ENCODE measurements at regions not wholly inside any gene's neighbourhood (a gene's known extent, or its start where the extent isn't known, plus 50 kb on each side); places are given as distances from the start of the nearest gene placed in this dataset.

DNA sequence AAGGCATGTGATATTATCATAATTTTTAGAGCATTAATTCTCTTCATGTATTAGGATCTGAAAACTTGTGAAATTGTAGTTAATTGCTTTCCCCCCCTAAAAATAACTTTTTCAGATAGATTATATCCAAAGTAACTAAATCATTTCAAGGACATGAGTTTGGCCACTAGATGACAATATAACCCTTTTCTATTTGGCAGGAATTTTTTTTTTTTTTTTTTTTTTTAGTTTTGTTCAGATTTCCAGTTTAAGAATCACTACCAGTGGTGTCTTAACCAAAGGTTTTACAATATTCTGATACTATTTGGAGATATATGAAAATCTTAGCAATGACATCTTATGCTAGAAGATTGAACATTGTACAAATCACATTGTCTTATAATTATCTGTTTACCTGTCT, 370.8 kb downstream of the AMY1C start:
- no peak for DNase-seq
- Histone ChIP-seq H3K4me3 (ENCODE audit: low read depth in 1 of 2, low read length in 2 of 2) (no peak overlapping the region), H3K4me1 (ENCODE audit: insufficient read depth, low read length) (no peaks in the 10 kb centered on the region), H3K9ac (ENCODE audit: low read depth, low read length) (no peak overlapping the region), H3K27me3 (ENCODE audit: insufficient read depth, low read length, poor library complexity) (no peaks in the 10 kb centered on the region), H3K9me3 (ENCODE audit: insufficient read depth, low read length, severe bottlenecking) (no peaks in the 10 kb centered on the region), H3K36me3 (ENCODE audit: insufficient read depth, low read length) (no peaks in the 10 kb centered on the region), H3K79me2 (ENCODE audit: insufficient read depth, low read length) (no peaks in the 10 kb centered on the region), H4K20me1 (ENCODE audit: insufficient read depth, low read length) (no peaks in the 10 kb centered on the region), H3K27ac (ENCODE audit: low read length) (no peak overlapping the region), H3K4me2 (ENCODE audit: insufficient read depth, low read length) (no peak overlapping the region), H2AFZ (ENCODE audit: low read depth, low read length) (no peak overlapping the region)
- no peak for ATAC-seq (ENCODE audit: insufficient read depth, low read depth)
- TF ChIP-seq, protein P1, sequence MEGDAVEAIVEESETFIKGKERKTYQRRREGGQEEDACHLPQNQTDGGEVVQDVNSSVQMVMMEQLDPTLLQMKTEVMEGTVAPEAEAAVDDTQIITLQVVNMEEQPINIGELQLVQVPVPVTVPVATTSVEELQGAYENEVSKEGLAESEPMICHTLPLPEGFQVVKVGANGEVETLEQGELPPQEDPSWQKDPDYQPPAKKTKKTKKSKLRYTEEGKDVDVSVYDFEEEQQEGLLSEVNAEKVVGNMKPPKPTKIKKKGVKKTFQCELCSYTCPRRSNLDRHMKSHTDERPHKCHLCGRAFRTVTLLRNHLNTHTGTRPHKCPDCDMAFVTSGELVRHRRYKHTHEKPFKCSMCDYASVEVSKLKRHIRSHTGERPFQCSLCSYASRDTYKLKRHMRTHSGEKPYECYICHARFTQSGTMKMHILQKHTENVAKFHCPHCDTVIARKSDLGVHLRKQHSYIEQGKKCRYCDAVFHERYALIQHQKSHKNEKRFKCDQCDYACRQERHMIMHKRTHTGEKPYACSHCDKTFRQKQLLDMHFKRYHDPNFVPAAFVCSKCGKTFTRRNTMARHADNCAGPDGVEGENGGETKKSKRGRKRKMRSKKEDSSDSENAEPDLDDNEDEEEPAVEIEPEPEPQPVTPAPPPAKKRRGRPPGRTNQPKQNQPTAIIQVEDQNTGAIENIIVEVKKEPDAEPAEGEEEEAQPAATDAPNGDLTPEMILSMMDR (IDR thresholded peaks at IDR 0.05; ENCODE audit: borderline replicate concordance, extremely low read depth, low read length, poor library complexity, severe bottlenecking) = peak; percentile 6
- TF ChIP-seq EZH2 (IDR thresholded peaks at IDR 0.05; ENCODE audit: borderline replicate concordance, low read depth, low read length, severe bottlenecking) = no peak

DNA sequence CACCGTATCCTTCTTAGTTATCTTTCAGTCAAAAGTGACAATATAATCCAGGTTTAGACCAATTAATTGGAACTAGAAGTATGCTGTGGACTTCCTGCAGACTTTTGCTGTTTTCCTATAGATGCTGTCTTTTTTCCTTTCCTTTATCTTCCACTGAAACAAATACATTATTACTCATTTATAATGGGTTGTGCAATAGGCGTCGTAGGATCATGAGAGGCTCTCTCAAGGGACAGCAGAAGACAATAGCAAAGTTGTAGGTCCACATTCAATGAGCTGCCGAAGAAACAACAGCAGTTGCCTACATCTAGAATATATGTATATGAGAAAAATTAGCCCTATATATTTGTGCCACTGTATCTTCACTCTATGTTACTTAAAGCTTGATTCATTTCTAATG, 371.6 kb downstream of the AMY1C start:
- Histone ChIP-seq H2AFZ (ENCODE audit: low read depth, low read length) (no peak overlapping the region), H3K27me3 (ENCODE audit: insufficient read depth, low read length, poor library complexity) (no peaks in the 10 kb centered on the region), H3K9ac (ENCODE audit: low read depth, low read length) (no peak overlapping the region), H3K79me2 (ENCODE audit: insufficient read depth, low read length) (no peaks in the 10 kb centered on the region), H4K20me1 (ENCODE audit: insufficient read depth, low read length) (no peaks in the 10 kb centered on the region), H3K36me3 (ENCODE audit: insufficient read depth, low read length) (no peaks in the 10 kb centered on the region), H3K4me3 (ENCODE audit: low read depth in 1 of 2, low read length in 2 of 2) (no peak overlapping the region), H3K4me2 (ENCODE audit: insufficient read depth, low read length) (no peak overlapping the region), H3K27ac (ENCODE audit: low read length) (no peak overlapping the region), H3K4me1 (ENCODE audit: insufficient read depth, low read length) (no peaks in the 10 kb centered on the region), H3K9me3 (ENCODE audit: insufficient read depth, low read length, severe bottlenecking) (no peaks in the 10 kb centered on the region)
- TF ChIP-seq EZH2 (IDR thresholded peaks at IDR 0.05; ENCODE audit: borderline replicate concordance, low read depth, low read length, severe bottlenecking) = no peak
- TF ChIP-seq, protein P1 (IDR thresholded peaks at IDR 0.05; ENCODE audit: borderline replicate concordance, extremely low read depth, low read length, poor library complexity, severe bottlenecking) = no peak
- DNase-seq = no peak
- ATAC-seq (ENCODE audit: insufficient read depth, low read depth) = no peak

DNA sequence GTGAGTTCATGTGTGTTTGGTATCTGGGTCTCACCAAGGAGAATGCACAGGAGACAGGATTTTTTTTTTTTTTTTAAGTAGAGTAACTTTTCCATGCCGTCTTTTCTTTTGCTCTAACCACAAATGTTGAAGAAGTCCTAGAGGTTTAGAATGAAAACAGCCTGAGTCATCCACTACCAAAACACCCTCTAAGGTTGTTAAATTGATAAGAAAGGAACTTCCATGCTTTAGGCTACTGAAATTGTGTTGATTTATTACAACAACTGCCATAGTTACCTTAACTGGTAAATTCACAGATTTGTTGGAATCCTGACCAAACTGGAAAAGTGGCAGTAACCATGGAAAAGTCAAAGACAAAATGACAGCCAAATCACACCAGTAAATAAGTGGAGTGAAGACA, 375.6 kb downstream of the AMY1C start:
- Histone ChIP-seq H3K79me2 (ENCODE audit: insufficient read depth, low read length) (no peaks in the 10 kb centered on the region), H3K27ac (ENCODE audit: low read length) (no peak overlapping the region), H3K9ac (ENCODE audit: low read depth, low read length) (no peak overlapping the region), H3K4me2 (ENCODE audit: insufficient read depth, low read length) (no peak overlapping the region), H4K20me1 (ENCODE audit: insufficient read depth, low read length) (no peaks in the 10 kb centered on the region), H3K27me3 (ENCODE audit: insufficient read depth, low read length, poor library complexity) (no peaks in the 10 kb centered on the region), H2AFZ (ENCODE audit: low read depth, low read length) (no peak overlapping the region), H3K4me1 (ENCODE audit: insufficient read depth, low read length) (no peaks in the 10 kb centered on the region), H3K36me3 (ENCODE audit: insufficient read depth, low read length) (no peaks in the 10 kb centered on the region), H3K4me3 (ENCODE audit: low read depth in 1 of 2, low read length in 2 of 2) (no peak overlapping the region), H3K9me3 (ENCODE audit: insufficient read depth, low read length, severe bottlenecking) (no peaks in the 10 kb centered on the region)
- DNase-seq = no peak
- ATAC-seq (ENCODE audit: insufficient read depth, low read depth) = no peak
- no peak for TF ChIP-seq EZH2 (IDR thresholded peaks at IDR 0.05; ENCODE audit: borderline replicate concordance, low read depth, low read length, severe bottlenecking)
- TF ChIP-seq, protein P1 (IDR thresholded peaks at IDR 0.05; ENCODE audit: borderline replicate concordance, extremely low read depth, low read length, poor library complexity, severe bottlenecking) = no peak

DNA sequence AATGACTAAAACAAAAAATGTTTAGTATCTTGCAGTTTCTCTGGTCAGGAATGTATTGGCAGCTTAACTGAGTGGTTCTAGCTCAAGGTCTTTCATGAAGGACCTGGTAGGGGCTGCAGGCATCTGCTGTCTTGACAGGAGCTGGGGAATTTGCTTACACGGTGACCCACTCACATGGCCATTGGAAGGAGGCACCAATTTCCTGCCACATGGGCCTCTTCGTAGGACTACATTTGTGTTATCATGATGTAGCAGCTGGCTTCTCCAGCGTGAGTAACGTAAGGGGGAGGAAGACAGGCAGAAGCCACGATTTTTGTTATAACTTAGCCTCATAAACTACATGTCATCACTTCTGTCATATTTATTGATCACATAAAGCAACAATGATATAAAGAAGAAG, 376.3 kb downstream of the AMY1C start:
- H3K9me3 ChIP-seq (ENCODE audit: insufficient read depth, low read length, severe bottlenecking) = no peaks in the 10 kb centered on the region

More for the DNA sequence above, 376.3 kb downstream of the AMY1C start:
- no peak overlapping the region for H3K4me2 ChIP-seq (ENCODE audit: insufficient read depth, low read length)
- no peak for TF ChIP-seq EZH2 (IDR thresholded peaks at IDR 0.05; ENCODE audit: borderline replicate concordance, low read depth, low read length, severe bottlenecking)
- TF ChIP-seq, protein P1 (IDR thresholded peaks at IDR 0.05; ENCODE audit: borderline replicate concordance, extremely low read depth, low read length, poor library complexity, severe bottlenecking) = no peak
- no peaks in the 10 kb centered on the region for H3K4me1 ChIP-seq (ENCODE audit: insufficient read depth, low read length)
- no peak overlapping the region for H3K4me3 ChIP-seq (ENCODE audit: low read depth in 1 of 2, low read length in 2 of 2)
- no peak for DNase-seq
- no peak overlapping the region for H3K9ac ChIP-seq (ENCODE audit: low read depth, low read length)
- no peaks in the 10 kb centered on the region for H3K79me2 ChIP-seq (ENCODE audit: insufficient read depth, low read length)
- H3K27me3 ChIP-seq (ENCODE audit: insufficient read depth, low read length, poor library complexity) = no peaks in the 10 kb centered on the region
- no peak for ATAC-seq (ENCODE audit: insufficient read depth, low read depth)
- H3K36me3 ChIP-seq (ENCODE audit: insufficient read depth, low read length) = no peaks in the 10 kb centered on the region
- no peaks in the 10 kb centered on the region for H4K20me1 ChIP-seq (ENCODE audit: insufficient read depth, low read length)
- H3K27ac ChIP-seq (ENCODE audit: low read length) = no peak overlapping the region
- no peak overlapping the region for H2AFZ ChIP-seq (ENCODE audit: low read depth, low read length)
